ENCODE measurements at regions not wholly inside any gene's neighbourhood (a gene's known extent, or its start where the extent isn't known, plus 50 kb on each side); places are given as distances from the start of the nearest gene placed in this dataset.
"Not testable (repeated sequence)": the region's sequence is repeated elsewhere in the genome, so short reads cannot be mapped to it uniquely, and the experiment has no call there.

DNA sequence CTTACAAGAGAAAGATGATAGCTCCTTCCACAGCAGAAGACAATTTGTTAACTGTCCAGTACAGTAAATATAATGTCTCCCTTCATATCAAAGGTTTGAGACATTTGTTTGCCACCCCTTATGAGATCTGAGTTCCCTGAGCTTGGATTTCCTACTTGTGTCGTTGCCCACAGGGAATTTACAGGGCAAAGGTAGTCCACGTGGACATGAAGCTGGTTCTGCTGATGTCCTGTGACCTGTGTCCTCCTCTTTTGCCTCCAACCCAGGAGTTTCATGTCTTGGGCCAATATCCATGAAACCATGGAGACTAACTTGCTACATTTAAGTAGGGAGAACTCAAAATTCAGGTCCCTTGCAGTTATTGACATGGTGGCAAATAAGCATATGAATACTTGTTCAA is 172.2 kb upstream of the KCTD7 start:
- not testable (repeated sequence) for TF ChIP-seq EZH2phosphoT487 (IDR thresholded peaks at IDR 0.05; ENCODE audit: unreplicated experiment); EZH2 (IDR thresholded peaks at IDR 0.05; ENCODE audit: low read depth, unreplicated experiment); POLR2AphosphoS5 (IDR thresholded peaks at IDR 0.05; ENCODE audit: low read depth); ZNF331 (CRISPR knock-in tag; IDR thresholded peaks at IDR 0.05; ENCODE audit: low read depth); CREB1 (CRISPR knock-in tag; IDR thresholded peaks at IDR 0.05; ENCODE audit: low read depth)
- TF ChIP-seq, protein P1, sequence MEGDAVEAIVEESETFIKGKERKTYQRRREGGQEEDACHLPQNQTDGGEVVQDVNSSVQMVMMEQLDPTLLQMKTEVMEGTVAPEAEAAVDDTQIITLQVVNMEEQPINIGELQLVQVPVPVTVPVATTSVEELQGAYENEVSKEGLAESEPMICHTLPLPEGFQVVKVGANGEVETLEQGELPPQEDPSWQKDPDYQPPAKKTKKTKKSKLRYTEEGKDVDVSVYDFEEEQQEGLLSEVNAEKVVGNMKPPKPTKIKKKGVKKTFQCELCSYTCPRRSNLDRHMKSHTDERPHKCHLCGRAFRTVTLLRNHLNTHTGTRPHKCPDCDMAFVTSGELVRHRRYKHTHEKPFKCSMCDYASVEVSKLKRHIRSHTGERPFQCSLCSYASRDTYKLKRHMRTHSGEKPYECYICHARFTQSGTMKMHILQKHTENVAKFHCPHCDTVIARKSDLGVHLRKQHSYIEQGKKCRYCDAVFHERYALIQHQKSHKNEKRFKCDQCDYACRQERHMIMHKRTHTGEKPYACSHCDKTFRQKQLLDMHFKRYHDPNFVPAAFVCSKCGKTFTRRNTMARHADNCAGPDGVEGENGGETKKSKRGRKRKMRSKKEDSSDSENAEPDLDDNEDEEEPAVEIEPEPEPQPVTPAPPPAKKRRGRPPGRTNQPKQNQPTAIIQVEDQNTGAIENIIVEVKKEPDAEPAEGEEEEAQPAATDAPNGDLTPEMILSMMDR (conservative IDR thresholded peaks at IDR 0.05; ENCODE audit: low read depth in 2 of 2): not testable (repeated sequence)
- TF ChIP-seq, protein P2, sequence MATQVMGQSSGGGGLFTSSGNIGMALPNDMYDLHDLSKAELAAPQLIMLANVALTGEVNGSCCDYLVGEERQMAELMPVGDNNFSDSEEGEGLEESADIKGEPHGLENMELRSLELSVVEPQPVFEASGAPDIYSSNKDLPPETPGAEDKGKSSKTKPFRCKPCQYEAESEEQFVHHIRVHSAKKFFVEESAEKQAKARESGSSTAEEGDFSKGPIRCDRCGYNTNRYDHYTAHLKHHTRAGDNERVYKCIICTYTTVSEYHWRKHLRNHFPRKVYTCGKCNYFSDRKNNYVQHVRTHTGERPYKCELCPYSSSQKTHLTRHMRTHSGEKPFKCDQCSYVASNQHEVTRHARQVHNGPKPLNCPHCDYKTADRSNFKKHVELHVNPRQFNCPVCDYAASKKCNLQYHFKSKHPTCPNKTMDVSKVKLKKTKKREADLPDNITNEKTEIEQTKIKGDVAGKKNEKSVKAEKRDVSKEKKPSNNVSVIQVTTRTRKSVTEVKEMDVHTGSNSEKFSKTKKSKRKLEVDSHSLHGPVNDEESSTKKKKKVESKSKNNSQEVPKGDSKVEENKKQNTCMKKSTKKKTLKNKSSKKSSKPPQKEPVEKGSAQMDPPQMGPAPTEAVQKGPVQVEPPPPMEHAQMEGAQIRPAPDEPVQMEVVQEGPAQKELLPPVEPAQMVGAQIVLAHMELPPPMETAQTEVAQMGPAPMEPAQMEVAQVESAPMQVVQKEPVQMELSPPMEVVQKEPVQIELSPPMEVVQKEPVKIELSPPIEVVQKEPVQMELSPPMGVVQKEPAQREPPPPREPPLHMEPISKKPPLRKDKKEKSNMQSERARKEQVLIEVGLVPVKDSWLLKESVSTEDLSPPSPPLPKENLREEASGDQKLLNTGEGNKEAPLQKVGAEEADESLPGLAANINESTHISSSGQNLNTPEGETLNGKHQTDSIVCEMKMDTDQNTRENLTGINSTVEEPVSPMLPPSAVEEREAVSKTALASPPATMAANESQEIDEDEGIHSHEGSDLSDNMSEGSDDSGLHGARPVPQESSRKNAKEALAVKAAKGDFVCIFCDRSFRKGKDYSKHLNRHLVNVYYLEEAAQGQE (IDR thresholded peaks at IDR 0.05; ENCODE audit: unreplicated experiment): not testable (repeated sequence)
